ENCODE measurements at regions not wholly inside any gene's neighbourhood (a gene's known extent, or its start where the extent isn't known, plus 50 kb on each side); places are given as distances from the start of the nearest gene placed in this dataset.

DNA sequence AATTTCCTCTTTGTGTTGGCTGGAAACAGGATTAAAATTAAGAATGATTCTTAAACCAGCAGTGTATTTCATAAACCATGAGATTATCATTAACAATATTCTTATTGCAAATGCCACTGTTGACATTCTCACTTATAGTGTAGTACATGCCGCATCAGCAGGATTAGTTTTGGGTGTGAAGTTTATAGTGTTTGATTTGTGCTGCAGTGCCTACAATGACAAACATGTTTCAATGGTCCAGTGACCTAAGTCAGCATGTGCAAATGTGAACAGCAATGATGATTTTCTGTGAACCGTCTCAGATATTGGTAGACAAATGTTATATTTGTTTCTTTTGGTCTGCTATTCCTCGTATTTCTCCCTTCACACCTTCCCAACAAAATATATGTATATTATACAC lies 49.8 kb upstream of the TDRD3 start:
- TF ChIP-seq YY1 (IDR thresholded peaks at IDR 0.05; ENCODE audit: insufficient read depth, insufficient read length) (no peak), ZNF274 (IDR thresholded peaks at IDR 0.05; ENCODE audit: low read depth, low read length) (no peak)
